Immature natural killer cell (primary cell): ENCODE measurements at regions not wholly inside any gene's neighbourhood (a gene's known extent, or its start where the extent isn't known, plus 50 kb on each side); places are given as distances from the start of the nearest gene placed in this dataset.

Experiments
- DNase-seq, 3 donors: peaks; one replicate each; pipeline ENCODE4 v3.0.0; 2022; ENCODE audit warnings: mixed read lengths in 1 of 3
- H3K27ac Mint-ChIP-seq, 6 donors: one replicate each; pipeline ENCODE4 v1.8.0; 2020; ENCODE audit warnings: mixed read lengths in 6 of 6, mild to moderate bottlenecking in 5 of 6, inconsistent platforms in 4 of 6, moderate library complexity in 3 of 6
- H3K27me3 Mint-ChIP-seq, 3 donors: one replicate each; pipeline ENCODE4 v1.8.0; 2020 to 2021; ENCODE audit warnings: low read depth in 3 of 3, mild to moderate bottlenecking in 3 of 3, mixed read lengths in 3 of 3, moderate library complexity in 3 of 3, inconsistent platforms in 1 of 3
- H3K36me3 Mint-ChIP-seq, 3 donors: one replicate each; pipeline ENCODE4 v1.8.0; 2020; ENCODE audit warnings: mixed read lengths in 3 of 3, inconsistent platforms in 2 of 3, mild to moderate bottlenecking in 2 of 3
- H3K4me1 Mint-ChIP-seq, 2 donors: one replicate each; pipeline ENCODE4 v1.8.0; 2020; ENCODE audit warnings: inconsistent platforms in 2 of 2, mild to moderate bottlenecking in 2 of 2, mixed read lengths in 2 of 2, moderate library complexity in 1 of 2
- H3K4me3 Mint-ChIP-seq, 5 donors: one replicate each; pipeline ENCODE4 v1.8.0; 2020; ENCODE audit warnings: mild to moderate bottlenecking in 5 of 5, mixed read lengths in 5 of 5, inconsistent platforms in 3 of 5, moderate library complexity in 3 of 5
- H3K9me3 Mint-ChIP-seq, 6 donors: one replicate each; pipeline ENCODE4 v1.8.0; 2020; ENCODE audit warnings: mild to moderate bottlenecking in 6 of 6, mixed read lengths in 6 of 6, inconsistent platforms in 4 of 6, moderate library complexity in 3 of 6

- Mint-ChIP-seq H3K4me1 (no peaks in the 10 kb centered on the region), H3K36me3 (peaks cover 0 to 3% (median 0%) of the 10 kb centered on the region in 3 donors)
Observed at GRCh38 chr9:80957801-80958200, 731.5 kb downstream of the TLE1 start.

GRCh38 chr9:80954521-80954920 is 734.8 kb downstream of the TLE1 start:
- no peak for DNase-seq
- Mint-ChIP-seq H3K9me3 (peaks cover 2 to 26% (median 9%) of the 10 kb centered on the region in 6 donors), H3K4me3 (no peak overlapping the region), H3K27ac (no peak overlapping the region), H3K27me3 (peaks cover 0 to 1% (median 0%) of the 10 kb centered on the region in 3 donors), H3K4me1 (no peaks in the 10 kb centered on the region), H3K36me3 (peaks cover 0 to 3% (median 0%) of the 10 kb centered on the region in 3 donors)

More at GRCh38 chr9:80957801-80958200, 731.5 kb downstream of the TLE1 start:
- Mint-ChIP-seq H3K9me3 (peaks cover 5 to 31% (median 12%) of the 10 kb centered on the region in 6 donors), H3K4me3 (no peak overlapping the region), H3K27me3 (no peaks in the 10 kb centered on the region), H3K27ac (no peak overlapping the region)
- DNase-seq, result no peak

GRCh38 chr9:80952363-80952922 is 736.9 kb downstream of the TLE1 start:
- Mint-ChIP-seq H3K4me1 (no peaks in the 10 kb centered on the region), H3K4me3 (no peak overlapping the region), H3K27me3 (peaks cover 0 to 1% (median 0%) of the 10 kb centered on the region in 3 donors), H3K36me3 (peaks cover 0 to 3% (median 0%) of the 10 kb centered on the region in 3 donors), H3K9me3 (peaks cover 0 to 26% (median 8%) of the 10 kb centered on the region in 6 donors), H3K27ac (no peak overlapping the region)
- DNase-seq, result no peak

GRCh38 chr9:80951675-80952074 is 737.7 kb downstream of the TLE1 start:
- peaks cover 0 to 3% (median 0%) of the 10 kb centered on the region in 3 donors for H3K36me3 Mint-ChIP-seq
- peaks cover 0 to 1% (median 0%) of the 10 kb centered on the region in 3 donors for H3K27me3 Mint-ChIP-seq
- DNase-seq, result no peak
- H3K9me3 Mint-ChIP-seq, result peaks cover 0 to 26% (median 8%) of the 10 kb centered on the region in 6 donors
- H3K4me1 Mint-ChIP-seq, result no peaks in the 10 kb centered on the region
- no peak overlapping the region for H3K27ac Mint-ChIP-seq
- no peak overlapping the region for H3K4me3 Mint-ChIP-seq

- H3K36me3 Mint-ChIP-seq, result no peaks in the 10 kb centered on the region
- H3K4me1 Mint-ChIP-seq, result no peaks in the 10 kb centered on the region
- H3K27ac Mint-ChIP-seq, result no peak overlapping the region
- H3K4me3 Mint-ChIP-seq, result no peak overlapping the region
- no peak for DNase-seq
- peaks cover 0 to 1% (median 0%) of the 10 kb centered on the region in 3 donors for H3K27me3 Mint-ChIP-seq
- H3K9me3 Mint-ChIP-seq, result peaks cover 0 to 15% (median 6%) of the 10 kb centered on the region in 6 donors
Observed at GRCh38 chr9:80948876-80949275, 740.5 kb downstream of the TLE1 start.

GRCh38 chr9:80948066-80948465 is 741.3 kb downstream of the TLE1 start:
- DNase-seq, result no peak
- Mint-ChIP-seq H3K27ac (no peak overlapping the region), H3K36me3 (no peaks in the 10 kb centered on the region), H3K27me3 (peaks cover 0 to 1% (median 0%) of the 10 kb centered on the region in 3 donors), H3K4me1 (no peaks in the 10 kb centered on the region), H3K4me3 (no peak overlapping the region), H3K9me3 (peaks cover 0 to 13% (median 7%) of the 10 kb centered on the region in 6 donors)

GRCh38 chr9:80946496-80947170 is 742.7 kb downstream of the TLE1 start:
- Mint-ChIP-seq H3K36me3 (no peaks in the 10 kb centered on the region), H3K4me1 (no peaks in the 10 kb centered on the region), H3K27me3 (no peaks in the 10 kb centered on the region), H3K4me3 (no peak overlapping the region), H3K9me3 (peaks cover 2 to 9% (median 4%) of the 10 kb centered on the region in 6 donors), H3K27ac (no peak overlapping the region)
- DNase-seq, result no peak

GRCh38 chr9:80945436-80945835 is 743.9 kb downstream of the TLE1 start:
- Mint-ChIP-seq H3K36me3 (peaks cover 0 to 2% (median 1%) of the 10 kb centered on the region in 3 donors), H3K9me3 (peaks cover 2 to 13% (median 6%) of the 10 kb centered on the region in 6 donors), H3K4me1 (no peaks in the 10 kb centered on the region), H3K27ac (no peak overlapping the region), H3K4me3 (no peak overlapping the region), H3K27me3 (peaks cover 0 to 1% (median 1%) of the 10 kb centered on the region in 3 donors)
- DNase-seq, result no peak

GRCh38 chr9:80937645-80938044 is 751.7 kb downstream of the TLE1 start:
- Mint-ChIP-seq H3K4me1 (no peaks in the 10 kb centered on the region), H3K9me3 (peaks cover 8 to 38% (median 12%) of the 10 kb centered on the region in 6 donors), H3K27ac (no peak overlapping the region), H3K36me3 (peaks cover 0 to 4% (median 3%) of the 10 kb centered on the region in 3 donors), H3K4me3 (no peak overlapping the region), H3K27me3 (peaks cover 0 to 4% (median 3%) of the 10 kb centered on the region in 3 donors)
- DNase-seq, result no peak

- DNase-seq, result no peak
- H3K27me3 Mint-ChIP-seq, result peaks cover 0 to 3% (median 2%) of the 10 kb centered on the region in 3 donors
- no peak overlapping the region for H3K4me3 Mint-ChIP-seq
- H3K9me3 Mint-ChIP-seq, result peaks cover 5 to 33% (median 11%) of the 10 kb centered on the region in 6 donors
- H3K36me3 Mint-ChIP-seq, result no peaks in the 10 kb centered on the region
- H3K27ac Mint-ChIP-seq, result no peak overlapping the region
- no peaks in the 10 kb centered on the region for H3K4me1 Mint-ChIP-seq
Observed at GRCh38 chr9:80934095-80934494, 755.3 kb downstream of the TLE1 start.

GRCh38 chr9:80932947-80933780 is 756.2 kb downstream of the TLE1 start:
- no peaks in the 10 kb centered on the region for H3K36me3 Mint-ChIP-seq
- DNase-seq, result no peak
- H3K4me1 Mint-ChIP-seq, result no peaks in the 10 kb centered on the region
- H3K9me3 Mint-ChIP-seq, result peaks cover 5 to 38% (median 11%) of the 10 kb centered on the region in 6 donors
- H3K27ac Mint-ChIP-seq, result no peak overlapping the region
- peaks cover 0 to 3% (median 2%) of the 10 kb centered on the region in 3 donors for H3K27me3 Mint-ChIP-seq
- no peak overlapping the region for H3K4me3 Mint-ChIP-seq

GRCh38 chr9:80932181-80932580 is 757.2 kb downstream of the TLE1 start:
- no peak overlapping the region for H3K27ac Mint-ChIP-seq
- DNase-seq, result no peak
- peaks cover 5 to 34% (median 11%) of the 10 kb centered on the region in 6 donors for H3K9me3 Mint-ChIP-seq
- H3K4me1 Mint-ChIP-seq, result no peaks in the 10 kb centered on the region
- H3K27me3 Mint-ChIP-seq, result peaks cover 0 to 3% (median 2%) of the 10 kb centered on the region in 3 donors
- no peak overlapping the region for H3K4me3 Mint-ChIP-seq
- H3K36me3 Mint-ChIP-seq, result no peaks in the 10 kb centered on the region

- H3K27me3 Mint-ChIP-seq, result peaks cover 0 to 3% (median 2%) of the 10 kb centered on the region in 3 donors
Observed at GRCh38 chr9:80931163-80931562, 758.2 kb downstream of the TLE1 start.

GRCh38 chr9:80928697-80929096 is 760.6 kb downstream of the TLE1 start:
- Mint-ChIP-seq H3K27ac (no peak overlapping the region), H3K36me3 (no peaks in the 10 kb centered on the region), H3K4me3 (no peak overlapping the region), H3K9me3 (peaks cover 2 to 40% (median 8%) of the 10 kb centered on the region in 6 donors), H3K27me3 (peaks cover 0 to 2% (median 2%) of the 10 kb centered on the region in 3 donors), H3K4me1 (no peaks in the 10 kb centered on the region)
- no peak for DNase-seq

More at GRCh38 chr9:80931163-80931562, 758.2 kb downstream of the TLE1 start:
- Mint-ChIP-seq H3K4me3 (no peak overlapping the region), H3K9me3 (peaks cover 5 to 34% (median 10%) of the 10 kb centered on the region in 6 donors), H3K4me1 (no peaks in the 10 kb centered on the region), H3K36me3 (no peaks in the 10 kb centered on the region), H3K27ac (no peak overlapping the region)
- DNase-seq, result no peak
